Osteocyte (in vitro differentiated cells): ENCODE measurements at regions not wholly inside any gene's neighbourhood (a gene's known extent, or its start where the extent isn't known, plus 50 kb on each side); places are given as distances from the start of the nearest gene placed in this dataset.
"Not testable (repeated sequence)": the region's sequence is repeated elsewhere in the genome, so short reads cannot be mapped to it uniquely, and the experiment has no call there.

Source experiments
- DNase-seq: peaks from one replicate; pipeline ENCODE4 v3.0.0; 2021; ENCODE audit warnings: mixed read lengths; ENCODE audit not compliant: unreplicated experiment; ENCODE audit errors: extremely low spot score
- H3K27ac Mint-ChIP-seq: one replicate; pipeline ENCODE4 v1.8.0; 2021; ENCODE audit warnings: mild to moderate bottlenecking, mixed read lengths; ENCODE audit not compliant: unreplicated experiment
- H3K27me3 Mint-ChIP-seq: one replicate; pipeline ENCODE4 v1.8.0; 2021; ENCODE audit warnings: mixed read lengths; ENCODE audit not compliant: unreplicated experiment
- H3K36me3 Mint-ChIP-seq: one replicate; pipeline ENCODE4 v1.8.0; 2021; ENCODE audit warnings: mixed read lengths; ENCODE audit not compliant: unreplicated experiment
- H3K4me1 Mint-ChIP-seq: one replicate; pipeline ENCODE4 v1.8.0; 2021; ENCODE audit warnings: mixed read lengths; ENCODE audit not compliant: unreplicated experiment
- H3K4me3 Mint-ChIP-seq: one replicate; pipeline ENCODE4 v1.8.0; 2021; ENCODE audit warnings: mild to moderate bottlenecking, moderate library complexity, mixed read lengths; ENCODE audit not compliant: unreplicated experiment
- H3K9me3 Mint-ChIP-seq: one replicate; pipeline ENCODE4 v1.8.0; 2021; ENCODE audit warnings: mixed read lengths; ENCODE audit not compliant: unreplicated experiment
- TF ChIP-seq, protein P1 (sequence below): fragments of 200-600 bp; sonication (generic); IDR thresholded peaks from 2 replicates; pipeline ENCODE4 v1.5.0; 2021; ENCODE audit warnings: antibody characterized with exemption, mild to moderate bottlenecking, moderate library complexity

DNA sequence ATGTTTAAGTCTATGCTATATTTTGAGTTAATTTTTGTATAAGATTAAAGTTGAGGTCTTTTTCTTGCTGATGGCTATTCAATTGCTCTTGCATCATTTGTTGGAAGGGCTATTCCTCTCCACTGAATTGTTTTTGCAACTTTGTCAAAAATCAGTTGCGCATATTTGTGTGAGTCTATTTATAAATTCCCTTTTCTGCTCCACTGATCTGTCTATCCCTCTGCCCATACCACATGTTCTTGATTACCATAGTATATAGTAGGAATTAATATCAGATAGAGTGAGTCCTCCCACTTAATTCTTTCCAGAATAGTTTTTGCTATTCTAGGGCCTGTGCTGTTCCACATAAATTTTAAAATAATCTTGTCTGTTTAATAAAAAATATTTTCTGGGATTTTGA, 152.4 kb upstream of the ADCY1 start:
- Mint-ChIP-seq H3K4me3 (no peak overlapping the region), H3K4me1 (no peaks in the 10 kb centered on the region), H3K9me3 (no peaks in the 10 kb centered on the region), H3K27me3 (peaks cover 17% of the 10 kb centered on the region), H3K36me3 (no peaks in the 10 kb centered on the region), H3K27ac (no peak overlapping the region)
- no peak for DNase-seq
- TF ChIP-seq, protein P1, sequence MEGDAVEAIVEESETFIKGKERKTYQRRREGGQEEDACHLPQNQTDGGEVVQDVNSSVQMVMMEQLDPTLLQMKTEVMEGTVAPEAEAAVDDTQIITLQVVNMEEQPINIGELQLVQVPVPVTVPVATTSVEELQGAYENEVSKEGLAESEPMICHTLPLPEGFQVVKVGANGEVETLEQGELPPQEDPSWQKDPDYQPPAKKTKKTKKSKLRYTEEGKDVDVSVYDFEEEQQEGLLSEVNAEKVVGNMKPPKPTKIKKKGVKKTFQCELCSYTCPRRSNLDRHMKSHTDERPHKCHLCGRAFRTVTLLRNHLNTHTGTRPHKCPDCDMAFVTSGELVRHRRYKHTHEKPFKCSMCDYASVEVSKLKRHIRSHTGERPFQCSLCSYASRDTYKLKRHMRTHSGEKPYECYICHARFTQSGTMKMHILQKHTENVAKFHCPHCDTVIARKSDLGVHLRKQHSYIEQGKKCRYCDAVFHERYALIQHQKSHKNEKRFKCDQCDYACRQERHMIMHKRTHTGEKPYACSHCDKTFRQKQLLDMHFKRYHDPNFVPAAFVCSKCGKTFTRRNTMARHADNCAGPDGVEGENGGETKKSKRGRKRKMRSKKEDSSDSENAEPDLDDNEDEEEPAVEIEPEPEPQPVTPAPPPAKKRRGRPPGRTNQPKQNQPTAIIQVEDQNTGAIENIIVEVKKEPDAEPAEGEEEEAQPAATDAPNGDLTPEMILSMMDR: no peak

DNA sequence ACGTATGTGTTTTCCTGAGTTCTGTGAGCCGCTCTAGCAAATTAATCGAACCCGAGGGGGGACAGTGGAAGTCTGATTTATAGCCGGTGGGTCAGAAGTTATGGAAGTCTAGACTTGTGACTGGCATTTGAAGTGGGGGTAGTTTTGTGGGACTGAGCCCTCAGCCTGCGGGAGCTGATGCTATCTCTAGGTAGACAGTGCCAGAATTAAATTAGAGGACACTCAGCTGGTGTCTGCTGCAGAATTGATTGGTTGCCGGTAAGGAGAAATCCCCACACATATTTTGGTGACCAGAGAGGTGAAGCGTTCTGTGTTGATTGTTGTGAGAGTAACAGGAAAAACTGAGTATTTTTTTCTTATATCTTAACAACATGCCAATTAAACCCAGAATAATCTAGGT, 143.8 kb upstream of the ADCY1 start:
- H3K4me3 Mint-ChIP-seq: no peak overlapping the region
- TF ChIP-seq, protein P1: no peak
- H3K9me3 Mint-ChIP-seq: no peaks in the 10 kb centered on the region
- H3K36me3 Mint-ChIP-seq: no peaks in the 10 kb centered on the region
- H3K27me3 Mint-ChIP-seq: peaks cover 2% of the 10 kb centered on the region
- no peak overlapping the region for H3K27ac Mint-ChIP-seq
- no peaks in the 10 kb centered on the region for H3K4me1 Mint-ChIP-seq
- DNase-seq: no peak

DNA sequence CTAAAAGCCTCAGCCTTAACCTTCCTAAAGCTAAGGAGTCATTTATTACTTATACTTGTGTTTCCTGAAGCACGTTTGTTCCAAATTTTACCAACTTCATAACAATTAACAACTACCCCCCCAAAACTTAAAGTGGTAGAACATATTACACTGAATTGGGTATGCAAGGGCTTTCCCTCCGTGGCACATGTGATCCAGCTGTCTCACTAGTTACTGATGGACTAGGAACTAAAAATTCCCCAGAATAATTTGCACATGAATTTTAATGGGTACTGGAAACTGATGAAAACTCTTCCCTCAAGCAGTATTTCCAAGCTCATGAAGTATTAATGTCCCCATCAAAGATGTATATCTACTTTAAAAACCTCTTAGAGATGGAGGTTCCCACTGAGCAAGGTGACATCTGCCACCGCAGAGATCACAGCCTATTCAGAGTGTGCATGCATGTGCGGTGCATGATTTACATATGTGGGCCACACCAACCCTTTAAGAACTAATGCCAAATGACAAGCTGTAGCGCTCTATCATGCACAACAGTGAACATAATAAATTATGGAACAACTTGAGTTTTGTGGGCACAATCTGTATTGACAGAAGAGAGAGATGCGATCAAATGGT, 139.9 kb upstream of the ADCY1 start:
- no peak for DNase-seq
- H3K27ac Mint-ChIP-seq: no peak overlapping the region
- H3K4me1 Mint-ChIP-seq: no peaks in the 10 kb centered on the region
- H3K4me3 Mint-ChIP-seq: no peak overlapping the region
- H3K36me3 Mint-ChIP-seq: no peaks in the 10 kb centered on the region
- TF ChIP-seq, protein P1: no peak
- peaks cover 4% of the 10 kb centered on the region for H3K27me3 Mint-ChIP-seq
- H3K9me3 Mint-ChIP-seq: no peaks in the 10 kb centered on the region

- Mint-ChIP-seq H3K27ac (no peak overlapping the region), H3K36me3 (no peaks in the 10 kb centered on the region), H3K27me3 (peaks cover 5% of the 10 kb centered on the region), H3K9me3 (no peaks in the 10 kb centered on the region), H3K4me1 (no peaks in the 10 kb centered on the region), H3K4me3 (no peak overlapping the region)
- no peak for DNase-seq
- TF ChIP-seq, protein P1: no peak
Measured at GRCh38 chr7:45435131-45435530, 139.0 kb upstream of the ADCY1 start.

GRCh38 chr7:45435846-45436245, 138.3 kb upstream of the ADCY1 start:
- H3K4me1 Mint-ChIP-seq: no peaks in the 10 kb centered on the region
- H3K27me3 Mint-ChIP-seq: peaks cover 5% of the 10 kb centered on the region
- no peak for DNase-seq
- no peaks in the 10 kb centered on the region for H3K9me3 Mint-ChIP-seq
- no peak overlapping the region for H3K27ac Mint-ChIP-seq
- no peak overlapping the region for H3K4me3 Mint-ChIP-seq
- no peaks in the 10 kb centered on the region for H3K36me3 Mint-ChIP-seq
- TF ChIP-seq, protein P1: no peak

DNA sequence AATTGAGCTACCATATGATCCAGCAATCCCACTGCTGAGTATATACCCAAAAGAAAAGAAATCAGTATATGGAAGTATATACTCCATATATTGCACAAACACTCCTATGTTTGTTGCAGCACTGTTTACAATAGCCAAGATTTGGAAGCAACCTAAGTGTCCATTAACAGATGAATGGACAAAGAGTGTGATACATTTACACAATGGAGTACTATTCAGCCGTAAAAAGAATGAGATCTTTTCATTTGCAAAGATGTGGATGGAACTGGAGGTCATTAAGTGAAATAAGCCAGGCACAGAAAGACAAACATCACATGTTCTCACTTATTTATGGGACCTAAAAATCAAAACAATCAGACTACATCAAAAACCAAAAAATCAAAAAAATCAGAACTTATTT, 133.4 kb upstream of the ADCY1 start:
- not testable (repeated sequence) for H3K4me1 Mint-ChIP-seq, H3K9me3 Mint-ChIP-seq, H3K36me3 Mint-ChIP-seq, DNase-seq, H3K4me3 Mint-ChIP-seq, H3K27ac Mint-ChIP-seq
- H3K27me3 Mint-ChIP-seq: peaks cover 17% of the 10 kb centered on the region
